GM19328 (cell line): ENCODE measurements at regions not wholly inside any gene's neighbourhood (a gene's known extent, or its start where the extent isn't known, plus 50 kb on each side); places are given as distances from the start of the nearest gene placed in this dataset.

Experiments
- ATAC-seq: cut with Tn5 transposase; IDR thresholded peaks from one replicate; pipeline ENCODE4 v1.9.1; 2021; ENCODE audit warnings: mild to moderate bottlenecking, moderate library complexity; ENCODE audit not compliant: unreplicated experiment

DNA sequence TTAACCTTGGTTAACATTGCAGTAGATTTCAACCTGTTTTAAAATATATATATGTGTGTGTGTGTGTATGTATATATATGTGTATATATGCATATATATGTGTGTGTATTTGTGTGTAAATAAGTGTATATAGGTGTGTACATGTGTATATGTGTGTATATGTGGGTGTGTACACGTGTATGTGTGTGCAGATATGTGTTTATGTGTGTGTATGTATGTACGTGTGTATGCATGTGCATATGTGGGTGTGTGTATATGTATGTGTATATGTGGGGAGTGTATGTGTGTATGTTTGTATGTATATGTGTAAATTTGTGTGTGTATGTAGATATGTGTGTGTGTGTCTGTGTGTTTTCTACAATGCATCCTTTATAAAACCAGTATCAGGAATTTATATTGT lies 205.5 kb upstream of the FOXF1 start:
- ATAC-seq = no peak

DNA sequence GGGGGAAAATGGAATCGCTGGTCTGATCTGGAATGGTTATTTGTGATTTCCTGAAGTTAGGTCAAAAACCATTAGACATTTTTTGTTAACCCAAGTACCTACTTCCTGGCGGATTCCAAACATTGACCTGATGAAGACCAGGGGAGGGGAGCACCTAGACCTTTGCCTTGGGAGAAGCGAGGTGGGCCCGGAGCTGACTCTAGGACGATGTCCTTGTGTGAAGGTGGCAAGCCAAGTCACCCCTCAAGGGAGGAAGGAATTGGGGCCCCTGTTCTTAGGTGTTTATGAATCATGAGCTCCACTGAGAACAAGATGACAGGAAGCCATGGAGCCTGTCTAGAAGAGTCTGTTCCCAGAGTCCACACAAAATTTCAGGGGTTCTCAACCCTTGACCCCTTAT lies 204.9 kb upstream of the FOXF1 start:
- no peak for ATAC-seq

DNA sequence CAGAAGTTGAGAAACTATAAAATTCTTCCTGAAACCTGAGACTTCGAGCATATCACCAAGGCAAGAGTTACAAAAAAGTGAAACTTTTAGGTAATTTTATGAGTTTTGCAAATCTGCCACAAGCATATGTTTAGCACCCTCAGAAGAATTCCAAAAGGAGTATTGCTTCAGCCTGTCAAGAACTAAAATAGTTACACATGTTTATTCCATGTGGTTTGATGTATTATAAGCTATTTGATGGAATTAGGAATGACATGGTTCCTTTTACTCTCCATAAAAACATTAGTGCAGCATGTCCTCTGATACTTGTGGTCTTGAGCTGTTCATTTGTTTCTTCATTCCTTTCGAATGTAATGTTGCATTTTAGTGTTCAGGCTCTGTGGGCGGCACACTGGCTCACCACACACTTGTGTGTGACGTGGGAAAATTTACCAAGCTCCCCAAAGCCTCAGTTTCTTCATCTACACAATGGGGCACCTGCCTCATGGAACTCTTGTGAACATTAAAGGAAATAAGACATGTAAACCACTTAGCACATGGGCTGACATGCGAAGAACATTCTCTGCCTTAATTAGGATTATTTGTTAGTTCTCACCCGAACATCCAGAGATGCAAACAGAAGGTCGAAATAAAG lies 204.2 kb upstream of the FOXF1 start:
- no peak for ATAC-seq

DNA sequence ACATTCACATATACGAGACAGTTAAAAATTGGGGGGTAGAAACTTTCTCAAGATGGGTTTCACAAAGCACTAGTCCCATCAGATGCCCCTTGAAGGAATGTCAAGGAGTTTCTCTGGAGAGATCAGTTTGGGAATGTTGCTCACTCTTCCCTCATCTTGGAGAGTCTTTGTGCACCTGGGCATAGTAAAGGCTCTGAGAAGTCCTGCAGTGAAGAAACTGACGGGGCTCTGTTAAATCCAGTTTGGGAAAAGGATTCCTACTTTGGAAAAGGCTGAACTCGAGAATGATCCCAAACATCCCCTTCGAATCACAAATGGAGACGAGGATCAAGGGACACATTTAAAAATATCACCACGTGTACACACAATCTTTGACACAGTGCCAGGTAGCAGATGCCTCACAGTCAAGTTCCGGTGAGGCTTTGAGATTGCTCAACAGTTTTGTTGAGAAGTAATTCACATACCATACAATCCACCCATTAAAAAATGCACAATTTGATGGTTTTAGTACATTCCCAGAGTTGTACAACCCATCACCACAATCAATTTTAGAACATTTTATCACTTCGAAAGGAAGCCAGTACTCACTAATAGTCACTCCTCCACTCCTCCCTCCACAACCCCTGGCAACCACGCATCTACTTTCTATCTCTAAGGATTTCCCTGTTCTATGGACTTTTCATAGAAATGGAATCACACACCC lies 203.4 kb upstream of the FOXF1 start:
- ATAC-seq = no peak

DNA sequence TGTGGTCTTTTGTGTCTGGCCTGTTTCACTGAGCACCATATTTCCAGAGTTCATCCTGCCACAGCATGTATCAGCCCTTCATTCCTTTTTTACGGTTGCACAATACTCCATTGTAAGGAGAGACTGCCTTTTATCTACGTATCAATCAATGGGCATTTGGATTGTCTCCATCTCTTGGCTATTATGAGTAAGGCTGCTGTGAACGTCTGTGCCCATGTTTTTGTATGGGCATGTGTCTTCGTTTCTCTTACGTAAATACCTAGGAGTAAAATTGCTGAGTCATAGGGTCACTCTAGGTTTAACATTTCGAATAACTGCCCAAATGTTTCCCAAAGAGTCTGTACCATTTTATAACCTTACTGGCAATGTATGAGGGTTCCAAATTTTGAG lies 202.8 kb upstream of the FOXF1 start:
- ATAC-seq = no peak

DNA sequence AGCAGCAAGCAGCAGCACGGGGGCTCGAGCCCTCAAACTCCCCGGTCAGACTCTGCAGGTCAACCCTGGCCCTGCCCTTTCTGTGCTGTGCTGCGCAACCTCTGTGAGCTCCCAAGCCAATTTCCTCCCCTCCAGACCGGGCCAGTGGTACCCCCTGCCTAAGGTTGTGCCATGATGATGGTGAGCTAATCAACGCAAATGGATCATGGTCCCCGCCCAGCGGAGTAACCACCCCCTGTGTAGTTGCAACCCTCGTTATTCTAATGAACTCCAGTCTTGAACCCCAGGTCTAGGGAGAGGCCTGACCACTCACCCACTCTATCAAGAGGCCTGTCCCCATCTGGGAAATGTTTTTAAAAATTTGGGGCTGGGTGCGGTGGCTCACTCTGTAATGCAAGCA lies 201.8 kb upstream of the FOXF1 start:
- ATAC-seq = no peak

DNA sequence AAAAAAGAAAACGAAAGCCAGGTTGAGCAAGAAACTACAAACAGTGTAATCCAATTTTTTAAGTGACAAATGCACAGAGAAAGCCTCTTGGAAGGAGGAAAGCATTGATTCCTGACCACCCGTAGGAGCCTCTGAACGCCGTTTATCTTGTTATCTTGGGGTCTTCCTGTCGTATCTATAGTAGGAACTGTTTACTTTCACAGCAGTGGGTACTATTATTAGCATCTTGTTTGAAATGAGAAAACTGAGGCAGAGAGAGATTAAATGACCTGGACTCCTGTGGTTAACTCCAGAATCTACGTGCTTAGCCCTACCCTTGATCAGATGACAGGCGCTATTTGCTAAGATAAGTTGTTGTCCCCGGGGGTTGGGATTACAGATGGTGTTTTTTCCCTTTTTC lies 196.7 kb upstream of the FOXF1 start:
- ATAC-seq = no peak

DNA sequence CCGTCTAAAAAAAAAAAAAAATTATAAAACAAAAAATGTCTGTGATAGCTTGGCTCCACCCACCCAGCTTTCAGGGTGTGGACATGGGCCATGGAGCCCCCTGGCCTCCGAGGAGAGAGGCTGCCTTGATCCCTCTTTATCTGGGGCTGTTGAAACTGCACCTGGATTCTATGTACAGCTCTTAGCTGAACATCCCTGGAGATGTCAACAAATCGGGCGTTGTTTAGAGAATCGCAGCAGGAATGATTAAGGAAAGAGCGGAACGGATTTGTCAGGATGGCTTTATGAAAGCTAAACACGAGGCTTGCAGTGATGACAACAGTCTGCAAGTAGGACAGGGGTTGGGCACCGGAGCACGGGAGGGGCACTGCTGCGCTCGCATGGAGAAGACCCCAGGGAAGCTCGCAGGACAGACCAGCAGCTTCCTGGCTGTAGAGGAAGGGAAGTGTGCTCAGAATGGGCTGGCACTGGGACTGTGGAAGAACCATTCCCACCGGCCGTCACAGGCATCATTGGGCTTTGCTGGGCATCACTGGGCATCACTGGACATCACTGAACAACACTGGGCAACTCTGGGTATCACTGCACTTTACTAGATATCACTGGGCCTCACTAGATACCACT lies 195.8 kb upstream of the FOXF1 start:
- ATAC-seq = no peak

DNA sequence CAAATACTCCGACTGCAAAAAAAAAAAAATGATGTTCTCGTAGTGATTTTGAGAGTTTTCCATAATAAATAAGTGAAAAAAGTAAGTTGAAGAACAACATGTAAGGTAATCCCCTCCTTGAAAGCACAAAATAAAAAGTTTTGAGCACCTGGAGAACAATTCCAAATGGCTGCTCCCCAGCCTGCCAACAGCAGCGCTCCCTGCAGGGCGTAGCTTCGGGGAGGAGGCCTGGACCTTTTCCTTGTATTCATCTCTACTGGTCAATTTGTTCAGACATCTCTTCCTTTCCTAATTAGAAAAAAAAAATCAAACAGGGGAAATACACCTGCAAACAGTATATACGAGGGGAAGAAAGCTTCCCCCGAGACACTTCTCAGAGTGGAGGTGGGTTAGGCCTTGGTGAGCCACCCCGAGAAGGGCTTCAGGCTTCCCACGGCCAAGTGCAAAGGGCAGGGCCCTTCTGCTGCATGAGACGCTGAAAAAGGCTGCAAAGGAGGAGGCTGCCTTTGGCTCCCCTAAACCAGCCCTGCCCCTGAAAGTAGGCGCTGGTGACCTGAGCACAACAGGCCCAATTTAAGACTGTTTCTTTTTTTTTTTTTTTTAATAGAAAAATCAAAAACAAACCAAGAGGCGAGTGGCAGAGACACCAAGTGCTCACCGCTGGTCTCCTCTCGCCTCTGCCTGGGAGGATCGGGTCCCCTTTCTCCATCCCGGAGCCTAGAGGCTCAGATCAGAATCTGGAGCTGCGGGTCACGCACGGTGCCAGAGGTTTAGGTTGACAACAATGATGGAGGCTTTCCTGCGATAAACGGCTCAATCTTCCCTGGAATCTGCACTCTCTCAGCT lies 193.1 kb upstream of the FOXF1 start:
- ATAC-seq = no peak

DNA sequence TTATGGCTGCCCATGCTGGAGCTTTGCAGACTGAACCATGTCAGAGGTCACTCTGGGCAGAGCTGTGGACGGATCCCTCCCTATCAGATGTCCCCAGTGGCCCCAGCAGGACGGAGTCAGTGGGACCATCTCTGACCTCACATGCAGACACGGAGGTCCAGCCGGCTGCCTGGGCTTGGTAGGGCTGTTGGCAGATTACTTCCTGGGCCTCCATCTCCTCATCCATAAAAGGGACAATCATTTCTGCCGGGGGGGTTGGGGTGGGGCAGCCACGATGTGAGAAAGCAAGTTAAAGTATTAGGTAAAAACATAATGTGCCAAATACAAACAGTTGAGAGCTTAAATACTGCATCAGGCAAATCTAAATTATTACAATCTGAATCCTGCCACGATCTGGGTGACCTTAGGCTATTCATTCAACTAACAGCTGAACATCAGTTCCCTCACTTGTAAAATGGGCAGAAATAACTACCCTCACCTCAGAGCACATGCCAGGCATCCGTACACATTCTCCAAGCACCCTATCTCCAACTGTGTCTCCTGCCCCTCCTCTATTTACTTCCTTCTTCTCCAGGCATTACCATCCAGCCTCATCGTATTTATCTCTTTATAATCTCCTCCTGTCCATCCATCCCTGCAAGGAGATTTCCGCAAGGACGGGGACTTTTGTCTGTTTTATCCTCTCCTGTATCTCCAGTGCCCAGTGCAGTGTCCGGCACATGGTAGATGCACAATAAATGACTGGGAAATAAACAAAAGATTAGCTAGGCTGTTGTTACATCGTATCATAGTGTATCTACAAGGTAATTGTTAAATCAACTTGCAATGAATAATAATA lies 192.3 kb upstream of the FOXF1 start:
- no peak for ATAC-seq

DNA sequence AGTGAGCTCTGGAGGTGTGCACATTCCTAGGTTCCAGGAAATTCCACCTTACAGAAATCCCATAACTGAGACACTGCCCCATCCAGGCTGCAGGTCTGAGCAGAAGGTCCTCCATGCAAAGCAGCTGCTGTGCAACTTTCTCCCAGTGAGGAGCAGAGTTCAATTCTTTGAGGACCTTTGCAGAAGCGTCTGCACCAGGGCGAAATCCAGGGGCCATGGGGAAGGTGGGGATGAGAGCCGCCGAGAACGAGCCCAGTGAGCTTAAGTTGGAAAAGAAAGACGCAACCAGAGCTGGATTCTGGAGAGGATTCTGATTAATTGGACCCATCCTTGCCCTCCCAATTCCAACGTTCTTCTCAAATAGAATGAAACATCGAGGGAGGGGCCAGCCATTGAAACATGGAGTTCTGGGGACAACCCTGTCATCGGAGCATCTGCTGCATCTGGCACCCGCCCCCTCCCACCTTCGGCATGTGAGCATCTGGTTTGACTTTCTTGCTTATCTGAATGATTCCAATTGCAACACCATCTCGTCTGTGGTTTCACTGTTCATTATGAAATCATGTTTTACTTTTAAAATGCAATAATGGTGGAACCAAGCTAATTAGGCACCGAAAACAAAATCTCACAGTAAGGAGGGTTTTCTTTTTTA lies 190.6 kb upstream of the FOXF1 start:
- ATAC-seq = no peak

DNA sequence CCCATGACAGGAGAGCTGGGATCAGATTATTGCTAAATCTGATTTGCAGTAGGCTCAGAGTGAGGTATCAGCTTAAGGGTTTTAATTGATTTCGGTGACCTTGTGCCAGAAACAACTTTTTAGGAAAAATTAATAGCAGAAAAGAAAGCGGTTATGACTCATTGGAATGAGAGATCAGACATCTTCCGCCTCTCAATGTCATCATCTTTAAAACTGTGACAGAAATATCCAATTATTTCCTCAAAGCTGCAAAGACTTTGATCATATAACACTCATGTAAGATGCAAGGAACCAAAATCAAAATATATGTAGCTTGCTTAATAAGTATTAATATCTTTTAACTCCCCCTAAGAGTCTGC lies 190.1 kb upstream of the FOXF1 start:
- no peak for ATAC-seq

DNA sequence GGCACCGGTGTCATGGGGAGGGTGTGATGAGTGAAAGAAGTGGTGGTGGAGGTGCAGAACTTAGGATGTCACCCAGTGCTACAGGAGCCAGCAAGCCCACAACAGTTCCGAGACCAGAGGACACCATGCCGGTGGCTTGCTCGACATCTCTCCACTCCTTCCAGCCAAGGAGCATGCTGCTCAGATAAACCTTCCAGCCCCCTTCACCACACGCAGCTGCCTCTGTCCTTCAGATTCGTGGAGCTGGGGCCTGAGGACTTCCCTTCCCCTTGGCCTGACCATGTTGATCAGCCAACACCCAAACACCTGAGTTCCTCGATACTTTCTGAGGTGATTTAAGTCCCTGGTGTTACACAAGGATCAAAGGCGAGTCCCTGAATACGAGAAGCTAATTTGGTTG lies 188.8 kb upstream of the FOXF1 start:
- ATAC-seq = no peak

DNA sequence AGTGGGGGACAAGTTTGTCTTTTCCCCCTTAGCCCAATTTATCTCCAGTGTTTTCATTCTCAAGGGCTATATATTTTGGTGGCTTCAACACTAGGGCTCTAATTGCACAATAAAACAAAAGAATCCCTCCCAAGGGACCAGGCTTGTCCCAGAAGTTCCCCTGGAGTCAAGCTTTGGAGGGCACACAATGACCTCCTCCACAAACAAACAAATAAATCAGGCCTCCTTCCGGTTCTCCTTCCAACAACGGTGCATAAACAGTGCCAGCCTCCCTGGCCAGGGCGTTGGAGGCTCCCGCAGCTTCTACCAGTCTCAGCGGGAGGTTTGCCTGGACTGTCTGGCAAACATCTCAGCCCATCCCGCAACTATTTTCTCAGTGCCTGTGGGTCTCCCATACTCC lies 188.0 kb upstream of the FOXF1 start:
- no peak for ATAC-seq

DNA sequence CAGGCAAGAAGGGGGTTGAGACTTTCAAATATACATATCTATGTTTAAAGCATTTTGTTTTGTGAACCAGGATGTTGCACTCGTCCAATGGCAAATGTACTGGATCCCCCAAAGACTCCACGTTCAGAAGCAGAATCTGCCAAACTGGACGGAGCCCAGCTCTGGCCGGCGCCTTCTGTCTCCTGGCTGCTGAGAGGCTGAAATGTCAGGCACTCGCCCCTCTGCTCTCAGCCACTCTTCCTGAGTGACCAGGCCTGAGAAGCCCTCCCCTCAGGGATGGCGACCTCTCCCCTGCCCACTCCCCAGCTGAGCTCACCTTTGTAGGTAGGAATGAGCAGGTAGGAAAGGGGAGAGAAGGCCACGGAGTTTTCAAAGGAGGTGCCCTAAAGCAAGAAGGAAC lies 187.5 kb upstream of the FOXF1 start:
- no peak for ATAC-seq

DNA sequence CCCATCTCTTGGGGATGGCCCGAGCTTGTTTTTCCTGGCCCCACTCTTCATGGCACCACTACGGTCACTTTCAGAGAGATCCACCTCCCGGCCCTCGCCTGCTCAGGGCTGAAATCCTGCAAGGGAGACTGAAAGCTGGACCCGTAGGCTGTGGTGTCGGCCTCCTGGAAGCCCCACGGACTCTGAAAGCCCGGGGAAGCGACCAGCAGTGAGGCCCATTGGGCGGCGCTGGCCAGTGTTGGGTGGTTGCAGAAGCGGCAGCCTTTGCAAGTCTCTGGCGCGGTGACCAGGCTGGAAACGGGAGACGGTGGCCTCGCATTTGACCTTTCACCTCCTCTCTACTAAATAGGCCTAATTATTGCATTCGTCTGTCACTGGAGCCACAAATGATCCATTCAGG lies 186.0 kb upstream of the FOXF1 start:
- no peak for ATAC-seq

DNA sequence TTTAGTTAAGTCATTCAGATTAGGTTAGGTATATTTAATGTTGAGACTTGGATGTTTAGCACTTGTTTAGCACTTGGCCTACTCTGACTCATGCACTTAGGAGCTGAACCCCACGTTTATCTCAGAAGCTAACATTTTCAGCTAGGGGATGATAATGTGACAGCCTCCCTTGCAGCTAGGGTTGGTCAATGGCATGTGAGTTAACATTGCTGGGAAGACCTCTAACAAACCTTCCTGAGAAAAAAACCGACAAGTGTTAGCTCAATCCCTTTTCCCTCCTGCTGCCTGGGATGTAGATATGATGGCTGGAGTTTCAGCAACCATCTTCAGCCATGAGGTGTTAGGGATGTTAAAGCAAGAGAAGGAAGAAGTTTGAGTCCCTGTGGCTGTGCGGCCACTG lies 185.0 kb upstream of the FOXF1 start:
- ATAC-seq = no peak

DNA sequence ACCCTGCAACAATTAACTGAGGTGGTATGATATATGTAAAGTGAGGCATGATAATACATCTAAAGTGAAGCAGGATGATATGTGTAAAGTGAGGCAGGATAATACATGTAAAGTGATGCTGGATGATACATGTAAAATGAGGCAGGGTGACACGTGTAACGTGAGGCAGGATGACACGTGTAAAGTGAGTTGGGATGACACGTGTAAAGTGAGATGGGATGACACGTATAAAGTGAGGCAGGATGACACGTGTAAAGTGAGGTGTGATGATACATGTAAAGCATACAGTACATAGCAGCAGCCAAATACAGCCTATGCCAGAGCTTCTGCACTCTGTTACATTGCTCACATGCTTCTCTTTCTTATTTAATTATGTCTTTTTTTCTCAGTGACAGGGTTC lies 184.4 kb upstream of the FOXF1 start:
- no peak for ATAC-seq

DNA sequence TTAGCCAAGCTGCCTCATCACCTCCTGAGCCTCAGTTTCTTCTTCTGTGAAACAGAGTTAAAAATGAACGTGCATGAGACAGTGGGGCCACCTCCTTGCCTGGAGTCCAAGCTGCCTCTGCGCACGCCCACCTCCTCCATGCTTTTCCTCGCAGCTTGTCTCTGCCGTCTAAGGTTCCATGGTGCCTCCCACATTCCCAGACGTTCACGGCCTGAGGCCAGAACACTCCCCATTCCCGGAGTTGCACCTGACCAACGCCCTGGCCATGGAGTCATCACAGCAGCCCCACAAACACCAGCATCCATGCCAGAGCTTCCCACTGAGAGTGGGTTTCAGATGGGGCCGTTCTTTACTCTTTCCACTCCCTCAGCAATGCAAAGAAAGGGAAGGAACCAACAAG lies 183.0 kb upstream of the FOXF1 start:
- ATAC-seq = no peak

DNA sequence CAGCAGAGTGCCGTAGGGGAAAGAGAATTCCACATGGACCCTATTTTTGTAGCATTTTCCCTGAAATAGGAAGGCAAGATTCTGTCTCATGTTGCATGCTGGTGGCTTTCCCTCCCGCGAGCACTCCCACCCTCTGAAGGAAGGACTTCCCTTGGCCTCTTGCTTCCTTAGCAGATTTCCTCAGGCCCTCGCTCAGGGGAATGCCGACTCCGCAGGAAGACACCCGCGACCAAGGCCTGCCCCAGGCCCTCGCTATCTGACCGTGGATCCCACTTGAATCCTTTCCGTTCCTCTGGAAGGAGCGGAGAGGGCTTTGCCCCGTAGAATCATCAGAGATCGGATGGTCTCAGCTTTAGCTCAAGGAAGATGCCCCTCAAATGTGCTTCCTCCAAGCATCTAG lies 179.4 kb upstream of the FOXF1 start:
- ATAC-seq = no peak
